ENCODE measurements at regions not wholly inside any gene's neighbourhood (a gene's known extent, or its start where the extent isn't known, plus 50 kb on each side); places are given as distances from the start of the nearest gene placed in this dataset.

GRCh38 chr20:54324652-54325285, 116.9 kb downstream of the PFDN4 start:
- H3K9me3 ChIP-seq: no peaks in the 10 kb centered on the region
- H3K27ac ChIP-seq: no peak overlapping the region
- H3K4me3 ChIP-seq: no peak overlapping the region
- no peak for TF ChIP-seq CTCF (IDR thresholded peaks at IDR 0.05)
- H3K4me1 ChIP-seq: no peaks in the 10 kb centered on the region
- intact Hi-C loops (cut with DNase I): no loop called here
- no peaks in the 10 kb centered on the region for H3K36me3 ChIP-seq
- no peak for DNase-seq (ENCODE audit: low spot score in 2 of 2)
- H3K27me3 ChIP-seq: no peaks in the 10 kb centered on the region

GRCh38 chr20:54335299-54335698, 127.4 kb downstream of the PFDN4 start:
- no peaks in the 10 kb centered on the region for H3K27me3 ChIP-seq
- intact Hi-C loops (cut with DNase I): no loop called here
- no peaks in the 10 kb centered on the region for H3K9me3 ChIP-seq
- TF ChIP-seq CTCF (IDR thresholded peaks at IDR 0.05): no peak
- H3K36me3 ChIP-seq: no peaks in the 10 kb centered on the region
- H3K4me3 ChIP-seq: no peak overlapping the region
- DNase-seq (ENCODE audit: low spot score in 2 of 2): no peak
- H3K27ac ChIP-seq: no peak overlapping the region
- no peaks in the 10 kb centered on the region for H3K4me1 ChIP-seq

- TF ChIP-seq CTCF (IDR thresholded peaks at IDR 0.05): no peak
- H3K36me3 ChIP-seq: no peaks in the 10 kb centered on the region
- no peak overlapping the region for H3K4me3 ChIP-seq
- no peak overlapping the region for H3K27ac ChIP-seq
- no peaks in the 10 kb centered on the region for H3K4me1 ChIP-seq
- intact Hi-C loops (cut with DNase I): no loop called here
- no peak for DNase-seq (ENCODE audit: low spot score in 2 of 2)
- no peaks in the 10 kb centered on the region for H3K9me3 ChIP-seq
- no peaks in the 10 kb centered on the region for H3K27me3 ChIP-seq
Measured at GRCh38 chr20:54337144-54337543, 129.3 kb downstream of the PFDN4 start.

DNA sequence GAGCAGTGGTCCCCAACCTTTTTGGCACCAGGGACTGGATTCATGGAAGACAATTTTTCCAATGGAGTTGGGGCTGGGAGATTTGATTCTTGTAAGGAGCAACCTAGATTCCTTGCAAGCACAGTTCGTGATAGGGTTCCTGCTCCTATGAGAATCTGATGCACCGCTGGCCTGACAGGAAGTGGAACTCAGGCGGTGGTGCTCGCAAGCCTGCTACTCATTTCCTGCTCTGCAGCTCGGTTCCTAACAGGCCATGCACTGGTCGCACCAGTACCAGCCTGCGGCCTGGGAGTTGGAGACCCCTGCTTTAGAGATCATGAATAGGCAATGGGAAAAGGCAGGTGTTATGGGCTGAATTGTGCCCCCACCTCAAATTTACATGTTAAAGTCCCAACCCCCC, 131.2 kb downstream of the PFDN4 start:
- intact Hi-C loops (cut with DNase I): no loop called here
- no peak for TF ChIP-seq CTCF (IDR thresholded peaks at IDR 0.05)
- no peaks in the 10 kb centered on the region for H3K4me1 ChIP-seq
- no peaks in the 10 kb centered on the region for H3K36me3 ChIP-seq
- no peak overlapping the region for H3K27ac ChIP-seq
- no peak overlapping the region for H3K4me3 ChIP-seq
- DNase-seq (ENCODE audit: low spot score in 2 of 2): no peak
- no peaks in the 10 kb centered on the region for H3K27me3 ChIP-seq
- no peaks in the 10 kb centered on the region for H3K9me3 ChIP-seq

- no peak for DNase-seq (ENCODE audit: low spot score in 2 of 2)
- Histone ChIP-seq H3K27me3 (no peaks in the 10 kb centered on the region), H3K4me1 (peaks cover 0 to 5% of the 10 kb centered on the region in 2 donors), H3K9me3 (no peaks in the 10 kb centered on the region), H3K4me3 (peak overlapping the region in 1 of 2 donors; percentile 23), H3K27ac (peak overlapping the region; percentile 59 to 78), H3K36me3 (no peaks in the 10 kb centered on the region)
- intact Hi-C loops (cut with DNase I): loop anchor here (2.0 to 10.0 kb wide), 2 partner anchors 137 to 745 kb away; partner anchors contain the start of gene ZNF217
- TF ChIP-seq CTCF (IDR thresholded peaks at IDR 0.05): no peak
Measured at GRCh38 chr20:54340206-54340605, 132.3 kb downstream of the PFDN4 start.
